Fibroblast of skin of left biceps (primary cell): ENCODE measurements at regions not wholly inside any gene's neighbourhood (a gene's known extent, or its start where the extent isn't known, plus 50 kb on each side); places are given as distances from the start of the nearest gene placed in this dataset.

Experiments used
- DNase-seq, 2 experiments: peaks; one replicate each; pipeline ENCODE4 v3.0.0-alpha.2; 2013; ENCODE audit warnings: low read depth in 2 of 2

DNA sequence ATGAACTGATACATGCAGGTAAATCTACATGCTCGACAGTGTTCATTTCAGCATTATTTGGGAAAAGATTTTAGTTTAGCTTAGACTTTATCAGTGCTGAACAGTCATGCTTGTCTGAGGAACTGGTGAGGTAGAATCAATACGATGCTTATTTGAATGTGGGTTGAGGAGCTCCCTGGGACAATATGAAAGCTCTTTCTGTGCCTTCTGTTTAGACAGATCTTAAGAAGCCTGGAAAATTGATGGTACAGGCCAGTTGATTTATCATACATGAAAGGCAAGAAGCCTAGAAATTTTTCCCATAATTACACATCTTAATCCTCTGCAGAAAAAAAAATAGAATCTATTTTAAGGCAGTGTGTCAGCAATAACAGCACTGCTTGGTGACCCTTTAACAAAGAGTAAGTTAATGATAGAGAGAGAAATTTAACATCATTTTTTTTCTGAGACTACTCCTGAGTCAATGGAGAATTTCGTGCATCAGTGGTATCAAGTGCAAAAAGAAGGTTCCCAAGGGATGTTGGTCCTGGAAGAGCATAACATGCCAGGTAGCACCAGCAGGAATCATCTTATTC, 252.2 kb upstream of the CDH20 start:
- DNase-seq, result no peak

DNA sequence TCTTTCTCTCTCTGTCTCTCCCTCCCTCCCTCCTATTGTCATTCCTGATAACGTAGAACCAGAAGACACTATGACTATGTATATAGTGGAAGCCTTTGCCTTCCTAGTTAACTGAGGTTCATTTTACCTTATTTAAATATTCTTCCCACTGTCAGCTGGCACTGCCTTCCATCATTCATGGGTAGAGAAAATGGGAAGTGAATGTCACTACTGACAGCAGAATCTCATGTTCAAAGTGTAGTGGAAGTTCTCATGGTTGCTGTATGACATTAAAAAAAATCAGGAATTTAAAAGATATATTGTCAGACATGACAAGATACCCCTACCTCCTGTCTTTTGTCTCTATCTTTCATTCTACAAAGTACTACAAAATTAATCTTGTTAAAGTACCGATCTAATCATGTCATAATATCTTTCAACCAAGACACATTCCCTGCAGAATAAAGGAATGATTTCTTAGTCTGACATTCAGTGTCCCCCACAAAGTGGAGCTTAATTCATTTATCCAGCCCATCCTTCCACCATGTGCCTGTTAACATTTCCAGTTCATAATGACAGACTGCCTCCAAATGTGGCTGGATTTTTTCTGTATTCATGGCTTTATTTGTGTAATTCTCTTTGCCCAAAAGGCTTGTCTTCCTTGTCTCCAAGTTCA, 250.1 kb upstream of the CDH20 start:
- DNase-seq, result no peak

DNA sequence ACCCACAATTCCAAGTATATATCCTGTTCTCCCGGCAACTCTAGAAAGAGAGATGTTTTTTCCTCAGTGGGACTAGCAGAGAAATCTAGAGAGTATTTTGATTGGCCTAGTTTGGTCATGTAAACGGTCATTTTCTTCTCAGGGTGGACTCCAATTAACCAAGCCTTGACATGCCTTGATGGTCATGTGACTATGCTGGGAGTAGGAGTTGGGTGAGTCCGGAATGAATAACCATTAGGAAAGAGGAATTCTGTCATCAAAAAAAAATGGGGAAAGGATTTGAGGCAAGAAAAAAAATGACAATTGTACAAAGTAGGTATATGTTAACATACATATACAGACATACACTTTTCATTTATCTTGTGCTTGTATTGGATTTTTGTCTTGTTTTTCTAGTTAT, 248.2 kb upstream of the CDH20 start:
- DNase-seq, result no peak

DNA sequence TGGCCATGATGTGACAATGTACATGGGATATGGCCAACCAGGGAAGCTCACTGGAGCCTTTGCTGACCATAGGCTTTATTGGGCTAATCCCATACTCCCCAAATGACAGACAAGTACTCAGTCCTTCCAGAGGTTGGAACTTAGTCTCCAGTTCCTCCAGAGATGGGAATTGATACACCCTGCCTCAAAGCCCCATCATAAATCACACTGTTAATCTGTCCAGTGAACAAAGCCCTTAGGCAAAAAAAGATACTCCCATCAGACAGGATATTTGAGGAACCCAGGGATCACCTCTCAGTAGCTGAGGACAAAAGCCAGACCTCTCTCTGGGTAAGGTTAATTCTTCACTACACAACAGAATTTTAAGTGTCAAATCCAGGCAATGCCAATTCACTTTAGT, 247.5 kb upstream of the CDH20 start:
- no peak for DNase-seq

DNA sequence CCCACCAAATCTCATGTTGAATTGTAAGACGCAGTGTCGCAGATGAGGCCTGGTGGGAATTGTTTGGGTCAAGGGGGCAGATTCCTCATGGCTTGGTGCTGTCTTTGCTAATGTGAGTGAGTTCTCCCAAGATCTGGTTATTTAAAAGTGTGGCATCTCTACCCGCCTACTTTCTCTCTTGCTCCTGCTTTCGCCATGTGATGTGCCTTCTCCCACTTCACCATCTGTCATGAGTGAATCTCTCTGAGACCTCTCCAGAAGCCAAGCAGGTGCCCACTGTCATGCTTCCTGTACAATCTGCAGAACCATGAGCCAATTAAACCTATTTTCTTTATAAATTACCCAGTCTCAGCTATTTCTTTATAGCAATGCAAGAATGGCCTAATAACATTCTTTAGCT, 246.6 kb upstream of the CDH20 start:
- DNase-seq, result no peak

DNA sequence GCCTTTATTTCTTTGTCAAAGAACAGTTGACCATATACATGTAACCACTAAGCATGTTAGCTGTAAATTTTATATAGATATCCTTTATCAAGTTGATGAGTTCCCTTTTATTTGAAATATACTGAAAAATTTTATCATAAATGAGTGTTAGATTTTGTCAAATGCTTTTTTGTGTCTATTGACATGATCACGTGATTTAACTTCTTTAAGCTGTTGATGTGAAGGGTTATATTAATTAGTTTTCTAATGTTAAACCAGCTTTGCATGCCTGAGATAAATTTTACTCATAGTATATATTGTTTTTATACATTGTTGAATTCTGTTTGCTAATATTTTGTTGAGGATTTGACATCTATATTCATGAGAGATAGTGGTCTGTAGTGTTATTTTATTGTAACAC, 241.9 kb upstream of the CDH20 start:
- DNase-seq, result no peak

DNA sequence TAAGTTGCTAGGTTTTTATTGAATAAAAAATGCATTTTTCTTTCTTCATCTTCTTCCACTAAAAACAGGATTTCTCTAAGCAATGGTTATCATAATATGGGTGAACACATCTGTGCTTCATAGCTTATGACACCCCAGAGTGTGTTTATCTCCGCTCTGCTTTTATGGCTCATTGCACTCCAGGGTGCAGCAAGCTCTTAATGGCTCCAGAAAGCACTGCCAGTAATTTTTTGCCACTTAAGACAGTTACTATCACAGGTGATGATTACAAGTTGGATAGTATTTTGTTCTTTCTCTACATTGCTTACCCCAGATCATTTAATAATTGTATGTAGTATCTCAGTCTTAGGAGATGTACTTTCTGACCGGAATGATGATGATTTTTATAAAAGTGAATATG, 239.3 kb upstream of the CDH20 start:
- no peak for DNase-seq

DNA sequence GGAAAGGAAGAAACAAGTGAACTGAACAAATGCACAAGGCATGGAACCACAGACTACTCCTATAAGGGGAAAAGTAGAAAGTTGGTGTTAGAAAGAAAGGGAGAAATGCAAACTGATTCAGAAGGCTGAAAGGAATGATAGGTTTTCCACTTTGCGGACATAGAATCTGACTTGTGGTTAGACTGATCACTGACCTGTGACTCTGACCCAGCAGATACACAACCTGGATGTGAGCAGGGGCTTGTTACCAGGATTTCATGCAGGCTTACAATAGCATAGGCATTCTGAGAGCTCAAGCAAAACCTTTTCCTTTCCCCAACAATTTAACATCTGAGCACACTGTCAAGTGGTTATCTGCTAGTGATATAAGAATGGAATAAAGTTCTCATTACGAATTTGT, 237.0 kb upstream of the CDH20 start:
- no peak for DNase-seq

DNA sequence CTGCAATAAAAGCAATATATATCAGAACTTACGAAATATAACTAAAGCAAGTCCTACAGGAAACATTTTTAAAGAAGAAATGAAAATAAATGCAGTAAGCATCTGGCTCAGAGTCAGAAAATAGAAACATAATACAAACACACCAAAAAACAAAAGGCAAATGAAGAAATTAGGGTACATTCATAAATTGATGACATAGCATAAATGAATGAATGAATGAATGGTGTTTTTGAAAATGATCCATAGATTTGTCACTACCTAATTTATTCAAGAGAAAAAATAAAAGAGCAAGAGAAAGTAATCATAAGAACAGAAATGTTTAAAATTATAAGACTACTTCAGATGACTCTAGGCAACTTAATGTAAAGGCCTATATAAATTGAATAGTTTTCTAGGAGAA, 226.1 kb upstream of the CDH20 start:
- DNase-seq, result no peak

DNA sequence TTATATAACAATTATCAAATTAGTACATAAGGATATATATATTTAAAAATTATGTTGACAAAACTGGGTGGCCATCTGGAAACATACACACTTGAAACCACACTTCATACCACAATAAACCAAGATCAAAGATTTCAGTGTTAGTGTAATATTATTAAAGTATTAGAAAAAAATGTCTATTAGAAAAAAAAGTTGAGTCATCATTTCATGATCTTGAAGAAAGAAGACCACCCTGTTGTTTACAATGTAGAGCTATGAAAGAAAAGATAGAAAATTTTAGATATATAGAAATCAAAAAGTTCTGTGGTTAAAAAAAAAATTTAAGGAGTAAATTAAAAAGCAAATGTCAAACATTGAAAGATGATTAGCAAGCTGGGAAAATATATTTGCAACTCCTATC, 224.5 kb upstream of the CDH20 start:
- DNase-seq, result no peak

DNA sequence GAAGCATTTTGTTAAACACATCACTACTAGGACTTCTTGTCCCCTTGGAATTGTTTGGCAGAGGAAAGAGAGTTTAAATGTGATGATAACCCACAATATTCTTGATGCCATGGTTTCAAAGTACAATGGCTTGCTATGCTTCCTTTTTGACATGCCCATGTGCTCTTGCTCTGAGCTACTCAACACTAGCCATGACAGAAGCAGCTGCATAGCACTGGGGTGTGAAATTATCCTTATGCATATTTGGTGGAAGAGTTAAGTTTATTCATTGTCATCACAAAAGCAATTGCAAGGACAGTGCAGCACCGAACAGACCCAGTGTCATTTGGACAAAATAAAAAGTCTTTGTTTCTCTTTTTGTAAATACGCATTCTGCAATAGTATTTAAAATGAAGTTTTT, 209.9 kb upstream of the CDH20 start:
- no peak for DNase-seq

DNA sequence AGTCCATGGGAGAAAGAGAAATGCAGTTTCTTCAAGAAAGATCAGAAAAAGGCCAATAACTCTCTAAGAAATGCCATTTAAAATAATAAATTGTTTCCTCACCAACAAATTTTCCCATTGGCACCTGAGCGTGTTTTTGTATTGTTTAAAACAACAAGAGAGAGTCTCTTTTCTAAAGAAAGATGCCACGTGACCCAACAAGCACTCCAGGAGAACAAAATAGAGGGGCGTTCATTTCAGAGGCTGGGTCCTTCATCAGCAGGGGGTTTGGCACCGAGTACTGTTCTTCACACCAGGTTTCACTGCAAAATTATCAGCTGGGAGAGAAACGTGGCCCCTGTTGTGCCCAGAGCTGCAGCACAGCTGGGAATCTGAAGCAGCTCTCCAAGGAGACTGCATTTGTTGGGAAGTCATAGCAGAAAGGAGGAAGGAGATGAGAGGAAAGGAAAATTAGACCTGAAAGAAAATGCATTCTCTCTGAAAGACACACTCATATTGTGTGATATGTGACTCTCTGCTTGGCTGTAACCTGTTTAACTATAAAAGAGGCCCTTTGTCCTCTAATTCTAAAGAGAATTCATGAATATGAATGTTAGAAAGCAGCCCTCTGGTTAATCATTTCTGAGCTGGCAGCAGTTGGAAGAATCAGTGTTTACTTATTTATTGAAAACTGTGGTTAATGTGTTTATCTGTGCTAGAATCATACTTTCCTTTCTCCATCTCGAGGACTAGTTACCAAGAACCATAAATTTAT, 205.3 kb upstream of the CDH20 start:
- DNase-seq, result no peak

DNA sequence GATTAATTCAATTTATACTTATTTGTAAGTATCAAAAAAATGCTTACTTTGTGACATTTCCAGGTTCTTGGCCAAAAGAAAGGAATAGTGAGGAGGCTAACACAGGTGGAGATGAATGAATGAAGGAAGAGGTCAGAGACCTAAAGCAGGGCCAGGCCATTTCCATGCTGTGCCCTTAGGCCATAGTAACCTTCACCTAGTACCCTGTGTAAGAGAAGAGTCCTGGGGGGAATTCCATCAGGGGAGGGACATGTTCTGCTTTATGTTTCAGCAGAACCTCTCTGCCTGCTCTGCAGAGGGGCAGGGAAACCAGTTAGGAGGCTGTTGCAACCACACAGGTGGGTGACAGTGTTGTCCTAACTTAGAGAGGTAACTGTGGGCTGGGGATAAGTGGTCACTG, 204.2 kb upstream of the CDH20 start:
- no peak for DNase-seq

DNA sequence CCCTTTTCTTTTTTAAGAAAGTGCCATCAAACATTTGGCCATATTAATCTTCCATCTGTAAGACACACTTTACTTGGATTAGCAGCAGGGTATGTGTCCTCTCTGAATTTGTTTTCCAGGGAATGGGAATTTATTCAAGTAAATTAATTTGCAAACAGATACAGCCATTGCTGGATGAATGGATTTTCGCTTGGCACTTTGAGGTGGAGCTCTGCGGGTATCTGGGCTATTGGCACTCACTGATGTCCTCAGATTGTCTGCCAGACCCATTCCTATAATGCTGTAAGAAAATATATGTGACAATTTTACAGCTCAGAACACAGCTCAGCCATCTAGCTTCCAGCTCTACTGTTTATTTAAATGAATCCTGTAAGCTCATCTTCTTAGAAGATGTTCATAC, 201.2 kb upstream of the CDH20 start:
- no peak for DNase-seq

DNA sequence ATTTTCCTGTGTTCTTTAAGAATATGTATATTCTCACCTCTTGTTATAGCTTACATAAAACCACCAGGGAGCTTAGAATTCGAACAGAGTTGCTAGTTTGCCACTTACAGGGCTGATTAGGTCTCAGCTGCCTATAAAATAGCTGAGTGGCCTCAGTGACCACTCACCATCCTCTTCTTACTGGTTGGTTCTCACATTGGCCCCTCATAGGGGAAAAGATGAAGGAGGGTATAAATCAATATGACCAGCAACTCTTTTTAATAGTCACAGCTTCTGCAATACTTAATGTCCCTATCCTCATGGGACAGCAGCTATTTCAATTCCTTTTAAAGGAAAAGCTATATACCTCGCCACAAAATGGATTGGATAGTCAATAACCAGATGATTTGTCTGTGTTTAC, 199.4 kb upstream of the CDH20 start:
- DNase-seq, result no peak

DNA sequence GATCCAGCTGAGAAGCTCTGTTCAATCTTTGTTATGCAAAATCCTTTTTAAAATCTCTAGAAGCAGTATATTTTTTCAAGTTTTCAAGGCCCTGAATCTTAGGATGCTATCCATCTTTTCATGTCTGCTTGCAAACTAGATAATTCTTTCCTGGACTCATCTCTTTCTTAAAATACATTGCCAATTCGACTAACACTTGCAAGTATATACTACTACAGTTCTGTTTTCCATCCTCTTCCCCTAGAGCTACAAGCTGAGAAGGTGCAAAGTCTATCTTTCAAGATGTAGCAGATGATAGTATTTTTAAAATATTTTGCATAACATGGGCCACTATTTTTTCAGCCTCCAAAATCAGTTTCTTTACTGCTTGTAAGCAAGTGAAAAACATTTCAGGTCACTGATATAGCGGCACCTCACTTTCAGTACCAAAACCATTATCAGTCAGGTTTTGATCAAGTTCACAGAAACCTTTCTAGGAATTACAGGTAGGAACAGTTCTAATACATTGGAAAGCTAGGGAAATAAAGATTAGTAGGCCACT, 196.4 kb upstream of the CDH20 start:
- DNase-seq, result no peak

DNA sequence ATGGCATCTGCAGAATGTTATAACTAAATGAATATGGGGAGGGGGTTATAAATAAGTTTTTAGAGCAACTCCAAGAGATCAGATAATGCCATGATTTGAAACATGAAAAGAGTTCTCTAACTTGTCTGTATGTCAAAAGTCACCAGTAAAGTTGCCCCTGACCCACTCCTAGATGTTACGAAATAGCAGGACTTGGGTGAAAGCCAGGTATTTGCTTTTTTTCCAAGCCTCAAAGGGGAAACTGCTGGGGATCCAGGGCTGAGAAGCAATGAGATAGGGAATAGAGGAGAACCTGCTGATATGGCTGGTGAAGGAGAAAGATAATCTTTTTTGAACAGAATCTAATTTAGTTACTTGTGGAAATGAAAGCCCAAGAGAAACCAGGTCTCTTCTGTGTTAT, 191.5 kb upstream of the CDH20 start:
- no peak for DNase-seq

DNA sequence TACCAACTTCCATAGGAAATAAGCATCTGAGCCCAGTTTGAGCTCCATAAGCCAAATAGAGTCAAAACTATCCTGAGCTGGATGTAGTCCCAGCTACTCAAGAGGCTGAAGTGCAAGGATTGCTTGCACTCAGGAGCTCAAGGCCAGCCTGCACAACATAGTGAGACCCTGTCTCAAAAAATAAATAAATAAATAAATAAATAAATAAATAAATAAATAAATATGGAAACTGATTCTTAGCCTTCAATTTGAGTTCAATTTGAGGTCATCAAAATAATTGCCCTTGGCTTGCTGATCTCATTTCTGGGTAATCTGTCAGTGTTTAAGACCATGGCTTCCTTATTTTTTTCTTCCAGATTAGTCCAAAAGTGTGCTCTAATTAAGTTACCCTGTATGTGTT, 184.9 kb upstream of the CDH20 start:
- no peak for DNase-seq

DNA sequence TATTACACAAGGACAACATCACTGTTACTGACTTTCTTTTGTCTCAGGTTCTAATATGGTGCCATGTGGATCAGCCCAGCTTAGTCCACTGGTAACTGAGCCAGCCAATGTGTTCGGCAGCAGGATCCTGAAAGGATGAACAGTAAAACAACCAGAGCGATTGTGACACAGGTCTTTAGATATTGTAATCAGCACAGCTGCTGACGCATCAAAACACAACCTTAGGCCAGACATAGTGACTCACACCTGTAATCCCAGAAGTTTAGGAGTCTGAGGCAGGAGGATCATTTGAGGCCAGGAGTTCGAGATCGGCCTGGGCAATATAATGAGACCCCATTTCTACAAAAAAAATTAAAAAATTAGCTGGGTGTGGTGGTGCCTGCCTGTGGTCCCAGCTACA, 183.4 kb upstream of the CDH20 start:
- DNase-seq, result no peak

DNA sequence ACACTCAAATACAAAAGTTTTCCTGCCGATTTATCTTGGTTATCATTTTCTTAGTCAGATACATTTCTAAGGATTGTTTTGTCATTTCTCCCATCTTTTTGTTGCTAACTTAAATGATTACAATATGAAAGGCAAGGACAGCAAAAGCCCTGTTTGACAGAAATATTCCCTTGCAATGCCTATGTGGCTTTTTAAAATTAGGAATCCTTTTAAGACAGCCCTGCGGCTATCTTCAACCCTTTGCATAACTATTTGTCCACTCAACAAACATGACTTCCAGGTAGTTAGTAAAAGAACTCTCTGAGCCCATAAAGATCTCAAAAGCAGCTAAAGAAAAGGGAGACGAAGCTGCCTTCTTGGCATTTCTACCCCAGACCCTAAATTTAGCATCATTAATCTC, 179.7 kb upstream of the CDH20 start:
- DNase-seq, result no peak

DNA sequence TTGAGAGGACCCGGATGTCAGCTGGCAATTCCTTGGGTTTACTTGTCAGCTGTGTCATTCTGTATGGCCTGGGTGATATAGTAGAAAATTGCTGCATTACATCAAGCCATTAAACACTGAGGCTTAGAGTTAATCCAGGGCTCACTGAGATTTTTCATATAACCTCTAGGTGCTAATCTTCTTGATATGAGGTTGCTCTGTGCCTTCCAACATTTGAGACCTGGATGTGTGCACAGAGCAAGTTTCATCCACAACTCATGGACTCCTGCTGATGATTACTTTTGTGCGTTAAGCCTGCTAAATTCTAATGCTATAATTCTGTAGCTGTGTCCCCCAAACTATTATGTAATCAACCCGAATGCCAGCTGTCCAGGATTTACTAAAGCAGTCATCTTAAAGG, 178.4 kb upstream of the CDH20 start:
- DNase-seq, result no peak

DNA sequence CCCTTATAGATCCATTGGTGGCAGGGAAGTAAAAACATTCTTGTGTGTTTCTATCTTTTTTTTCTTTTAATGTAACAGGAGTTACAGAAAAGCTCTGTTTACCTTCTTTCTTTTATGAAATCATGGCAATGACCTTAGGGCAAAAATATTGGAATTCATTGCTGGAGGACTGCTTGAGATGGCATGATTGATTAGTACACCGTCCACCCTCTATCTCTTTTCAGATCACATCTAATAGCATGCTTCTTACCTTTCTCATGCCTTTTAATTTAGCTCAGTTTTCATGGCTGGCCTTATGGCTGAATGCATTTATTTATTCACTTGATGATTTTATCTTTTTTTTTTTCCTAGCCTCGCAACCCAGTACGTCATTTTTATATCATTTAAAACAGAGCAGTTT, 177.6 kb upstream of the CDH20 start:
- DNase-seq, result no peak

DNA sequence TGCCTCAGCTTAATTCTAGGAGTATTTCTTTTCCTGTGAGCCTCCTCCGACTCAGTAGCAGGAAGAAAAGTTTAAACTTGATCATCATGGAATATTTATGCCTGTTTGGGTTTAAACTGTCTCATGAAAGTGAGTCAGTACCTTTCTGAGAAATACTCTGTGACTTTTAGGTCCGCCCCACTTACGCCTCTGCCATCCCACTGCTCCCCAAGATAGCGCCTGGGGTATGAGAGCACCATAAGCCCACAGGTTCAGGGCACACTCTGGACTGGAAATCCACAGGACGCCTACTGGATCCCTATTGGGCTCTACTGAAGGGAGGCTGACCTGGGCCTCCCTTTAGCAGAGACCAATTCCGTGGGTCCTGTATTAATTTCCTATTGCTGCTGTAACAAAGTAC, 175.8 kb upstream of the CDH20 start:
- no peak for DNase-seq
